RWPE1 (cell line): ENCODE measurements at regions not wholly inside any gene's neighbourhood (a gene's known extent, or its start where the extent isn't known, plus 50 kb on each side); places are given as distances from the start of the nearest gene placed in this dataset.
A peak's percentile ranks its signal among the peaks of the same experiment; 100 is the strongest.

Source experiments
- CTCF ChIA-PET: fragments of 350-600 bp; sonication (Branson Sonifier 250); formaldehyde crosslinking; extraction: SDS; loops from one replicate; lab custom pipeline; 2021; lab: Yijun Ruan, JAX
- POLR2A ChIA-PET: fragments of 400-600 bp; formaldehyde crosslinking; extraction: SDS; loops from one replicate; lab custom pipeline; 2020; ENCODE audit warnings: antibody characterized with exemption; ENCODE audit not compliant: low non-redundant PET; lab: Yijun Ruan, JAX
- DNase-seq: peaks from one replicate; pipeline ENCODE4 v3.0.0; 2012; ENCODE audit warnings: low spot score
- H3K27ac ChIP-seq: fragments of 450-650 bp; 2 replicates; pipeline ENCODE4 v1.5.1; 2017
- CTCF ChIP-seq: fragments of 450-650 bp; conservative IDR thresholded peaks from 2 replicates; pipeline ENCODE4 v1.5.1; 2017; ENCODE audit warnings: low read depth, mild to moderate bottlenecking

- POLR2A ChIA-PET, result no interaction called here
- H3K27ac ChIP-seq, result no peak overlapping the region
- peak; percentile 27 for DNase-seq
- no peak for TF ChIP-seq CTCF
- CTCF ChIA-PET, result no interaction called here
Measured at GRCh38 chr18:57087644-57088376, 59.1 kb upstream of the BOD1L2 start.

GRCh38 chr18:57088883-57089282, 58.0 kb upstream of the BOD1L2 start:
- no peak overlapping the region for H3K27ac ChIP-seq
- no peak for DNase-seq
- no peak for TF ChIP-seq CTCF
- CTCF ChIA-PET, result interaction anchor here (0.6 kb wide), 1 partner anchor 394 kb away, joined by 8 read pairs; no protein-coding TSS in a partner anchor
- POLR2A ChIA-PET, result no interaction called here

- CTCF ChIA-PET, result no interaction called here
- DNase-seq, result no peak
- POLR2A ChIA-PET, result no interaction called here
- no peak overlapping the region for H3K27ac ChIP-seq
- no peak for TF ChIP-seq CTCF
Measured at GRCh38 chr18:57089702-57090101, 57.2 kb upstream of the BOD1L2 start.

- CTCF ChIA-PET, result no interaction called here
- DNase-seq, result no peak
- POLR2A ChIA-PET, result no interaction called here
- H3K27ac ChIP-seq, result no peak overlapping the region
- no peak for TF ChIP-seq CTCF
Measured at GRCh38 chr18:57091231-57091630, 55.7 kb upstream of the BOD1L2 start.

- ChIA-PET POLR2A (no interaction called here), CTCF (no interaction called here)
- H3K27ac ChIP-seq, result no peak overlapping the region
- DNase-seq, result no peak
- TF ChIP-seq CTCF, result no peak
Measured at GRCh38 chr18:57094175-57094574, 52.7 kb upstream of the BOD1L2 start.

GRCh38 chr18:57095884-57096283, 51.0 kb upstream of the BOD1L2 start:
- no peak for TF ChIP-seq CTCF
- no peak for DNase-seq
- no peak overlapping the region for H3K27ac ChIP-seq
- POLR2A ChIA-PET, result no interaction called here
- CTCF ChIA-PET, result no interaction called here
